LoVo (cell line): ENCODE measurements at regions not wholly inside any gene's neighbourhood (a gene's known extent, or its start where the extent isn't known, plus 50 kb on each side); places are given as distances from the start of the nearest gene placed in this dataset.

Source experiments
- DNase-seq: peaks from one replicate; pipeline ENCODE4 v3.0.0-alpha.2; 2016; ENCODE audit warnings: low spot score

GRCh38 chr15:31473385-31474058 is 146.9 kb downstream of the KLF13 start:
- no peak for DNase-seq

DNA sequence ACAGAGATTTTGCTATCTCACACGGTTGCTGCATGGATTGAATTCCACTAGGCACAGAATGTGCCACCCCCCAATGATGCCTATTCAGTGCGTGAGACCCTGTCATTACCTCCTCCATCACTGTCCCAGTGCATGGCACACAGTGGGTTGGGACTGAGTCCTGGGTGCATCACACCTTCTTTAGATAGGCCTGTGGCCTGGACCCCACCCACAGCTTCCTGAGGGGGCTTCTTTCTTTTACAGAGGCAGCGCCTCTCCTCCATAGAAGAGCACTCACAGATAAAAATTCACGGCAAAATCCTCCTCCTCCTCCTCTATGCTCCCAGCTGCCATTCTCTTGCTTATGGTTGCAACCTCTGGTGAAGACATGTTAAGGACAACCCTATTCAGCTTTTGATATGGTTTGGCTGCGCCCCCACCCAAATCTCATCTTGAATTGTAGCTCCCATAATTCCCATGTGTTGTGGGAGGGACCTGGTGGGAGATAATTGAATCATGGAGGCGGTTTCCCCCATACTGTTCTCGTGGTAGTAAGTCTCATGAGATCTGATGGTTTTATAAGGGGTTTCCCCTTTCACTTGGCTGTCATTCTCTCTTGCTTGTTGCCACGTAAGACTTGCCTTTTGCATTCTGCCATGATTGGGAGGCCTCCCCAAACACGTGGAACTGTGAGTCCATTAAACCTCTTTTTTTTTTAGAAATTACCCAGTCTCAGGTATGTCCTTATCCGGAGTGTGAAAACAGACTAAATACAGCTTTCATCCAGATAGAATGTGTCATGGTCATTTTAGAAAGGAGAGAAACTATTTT is 147.6 kb downstream of the KLF13 start:
- DNase-seq, result no peak

DNA sequence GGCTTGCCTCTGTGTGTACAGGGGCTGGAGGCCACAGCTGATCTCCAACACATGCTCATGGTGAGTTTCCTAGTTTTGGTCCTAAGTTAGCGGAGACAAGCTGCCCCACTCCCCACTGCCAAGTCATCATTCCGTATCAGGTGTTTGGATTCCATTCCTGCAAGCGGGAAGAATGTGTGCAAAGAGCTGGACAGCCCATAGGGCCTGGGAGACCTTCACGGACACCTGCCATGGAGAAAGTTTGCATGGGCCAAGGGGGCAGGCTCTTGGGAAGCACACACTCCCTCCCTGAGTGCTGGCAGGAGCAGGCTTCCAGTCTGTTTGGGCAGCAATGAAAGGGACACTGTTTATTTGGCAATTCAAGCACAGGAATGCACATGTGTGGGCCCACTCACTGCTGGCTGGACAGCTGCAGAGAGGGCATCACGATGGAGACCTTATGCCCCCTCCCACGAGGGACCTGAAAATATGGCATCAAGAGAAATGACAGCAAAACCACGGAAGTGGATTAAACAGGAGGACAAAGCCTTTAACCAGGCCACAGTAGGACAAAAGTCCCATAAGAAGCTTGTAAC is 149.7 kb downstream of the KLF13 start:
- no peak for DNase-seq

DNA sequence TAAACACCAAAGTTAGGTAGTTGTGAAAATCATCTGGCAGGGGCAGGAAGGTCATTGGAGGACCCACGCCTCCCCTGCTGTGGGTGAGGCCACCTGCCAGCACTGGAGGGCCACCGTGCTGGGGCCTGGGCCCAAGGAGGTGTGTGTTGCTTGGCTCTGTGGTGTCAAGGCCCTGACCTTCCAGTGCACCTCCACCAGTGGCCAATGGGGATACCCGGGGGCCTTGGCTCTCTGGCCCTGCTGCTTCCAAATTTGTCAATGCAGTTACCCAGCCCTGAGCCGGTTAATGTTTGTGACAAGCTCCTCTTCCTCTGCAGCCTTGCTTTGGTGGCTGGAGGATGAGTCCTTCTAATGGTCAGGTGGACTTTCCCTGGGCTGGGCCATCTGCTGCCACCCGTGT is 150.2 kb downstream of the KLF13 start:
- DNase-seq, result no peak

DNA sequence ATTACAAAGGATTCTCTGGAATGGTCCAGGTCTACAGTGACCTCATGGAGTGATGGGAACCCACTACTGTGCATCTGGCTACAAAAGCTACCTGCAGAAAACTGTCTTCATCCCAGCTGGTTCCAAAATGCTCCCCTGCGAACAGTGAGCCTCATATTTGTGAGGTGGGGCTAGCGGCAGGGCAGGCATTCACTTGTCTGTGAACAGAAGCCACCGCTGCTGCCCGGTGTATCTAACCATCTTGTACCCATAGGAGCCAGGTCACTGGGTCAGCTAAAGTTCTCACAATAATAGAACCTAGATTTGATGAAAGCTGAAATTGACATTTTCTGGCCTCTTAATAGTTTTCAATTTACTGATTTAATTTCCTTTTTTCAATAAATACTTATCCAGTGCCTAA is 150.7 kb downstream of the KLF13 start:
- DNase-seq, result no peak

- DNase-seq, result no peak
Measured at GRCh38 chr15:31477851-31478701, 151.4 kb downstream of the KLF13 start.

DNA sequence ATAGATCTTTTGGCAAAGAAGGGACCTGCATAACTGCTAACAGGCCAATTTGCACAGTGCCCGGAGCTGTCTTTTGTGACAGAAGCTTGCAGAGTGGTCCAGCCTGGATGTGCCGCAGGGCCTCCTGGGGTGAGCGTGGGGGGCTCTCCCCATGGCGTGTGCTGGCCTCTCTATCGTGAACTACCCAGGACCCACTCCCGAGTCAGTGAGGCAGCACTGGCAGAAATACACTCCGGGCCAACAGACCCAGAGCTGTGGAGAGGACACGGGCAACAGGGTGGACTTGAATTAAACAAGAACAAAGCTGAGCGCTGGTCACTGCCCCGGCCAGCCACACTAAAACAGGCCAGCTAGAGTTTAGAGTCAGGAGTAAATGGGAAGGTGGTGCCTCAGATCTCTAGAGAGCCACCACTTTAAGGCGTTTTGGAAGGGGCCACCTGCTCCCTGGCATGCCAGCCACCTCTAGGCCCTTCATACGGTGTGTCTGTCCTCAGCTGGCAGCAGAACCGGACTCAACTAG is 152.1 kb downstream of the KLF13 start:
- DNase-seq, result no peak

GRCh38 chr15:31480356-31481025 is 153.9 kb downstream of the KLF13 start:
- no peak for DNase-seq

DNA sequence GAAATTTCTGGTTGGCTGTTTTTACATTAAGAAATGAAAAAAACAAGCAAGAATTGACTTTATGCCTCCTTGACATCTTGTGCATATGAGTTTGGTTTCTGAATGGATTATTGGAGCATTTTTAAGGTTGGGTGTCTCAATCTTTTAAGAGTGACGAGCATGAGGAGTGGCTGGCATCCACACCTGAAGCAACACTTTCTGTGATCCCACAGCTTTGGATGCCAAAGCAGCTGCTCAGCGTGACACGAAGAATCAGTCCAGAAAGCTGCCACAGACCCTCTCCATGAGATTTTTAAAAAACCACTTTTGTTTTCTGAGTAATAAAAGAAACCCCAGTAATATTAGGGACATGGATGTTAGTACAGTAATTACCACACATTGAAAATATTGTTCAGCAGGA is 154.5 kb downstream of the KLF13 start:
- DNase-seq, result no peak

- no peak for DNase-seq
Measured at GRCh38 chr15:31482122-31482922, 155.7 kb downstream of the KLF13 start.

- DNase-seq, result no peak
Measured at GRCh38 chr15:31483053-31483985, 156.7 kb downstream of the KLF13 start.

DNA sequence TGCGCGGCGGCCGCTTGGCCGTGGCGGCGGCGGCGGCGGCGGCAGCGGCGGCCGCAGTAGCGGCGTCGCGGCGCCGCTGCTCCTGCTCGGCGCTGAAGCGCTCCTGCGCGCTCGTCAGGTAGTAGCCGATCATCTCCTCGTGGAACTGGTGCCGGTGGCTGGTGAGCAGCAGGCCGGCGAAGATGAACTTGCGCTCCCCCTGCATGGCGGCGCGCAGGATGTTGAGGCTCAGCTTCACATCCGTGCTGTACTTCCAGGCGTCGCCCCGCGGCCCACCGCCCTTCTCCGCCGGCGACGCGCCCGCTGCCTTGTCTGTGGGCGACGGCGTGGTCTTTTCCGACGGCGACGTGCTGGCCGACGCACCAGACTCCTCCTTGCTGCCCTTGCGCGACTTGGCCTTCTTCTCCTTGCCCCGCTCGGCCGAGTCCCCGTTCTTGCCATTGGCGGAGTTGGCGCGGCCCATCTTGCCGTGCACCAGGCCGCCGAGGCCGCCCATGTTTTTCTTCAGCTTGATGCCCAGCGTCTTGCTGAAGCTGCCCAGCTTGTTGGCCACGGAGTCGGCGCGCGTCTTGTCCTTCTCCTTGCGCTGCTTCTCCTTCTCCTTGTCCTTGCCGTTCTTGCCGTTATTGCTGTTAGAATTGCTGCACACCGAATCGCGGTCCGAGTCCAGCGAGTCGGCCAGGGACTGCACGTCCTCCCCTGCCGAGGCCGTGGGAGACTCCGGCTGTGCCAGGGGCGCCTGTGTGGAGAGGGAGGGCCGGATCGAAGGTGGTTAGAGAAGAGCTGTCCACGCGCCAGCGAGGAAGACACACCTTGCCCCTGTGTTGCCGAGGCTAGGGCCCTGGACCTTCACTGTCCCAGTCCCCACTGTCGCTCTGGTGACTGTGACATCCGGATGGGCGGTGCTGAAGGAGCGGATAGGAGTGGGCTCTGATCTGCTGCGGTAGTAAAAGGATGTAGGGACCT is 157.6 kb downstream of the KLF13 start:
- no peak for DNase-seq

DNA sequence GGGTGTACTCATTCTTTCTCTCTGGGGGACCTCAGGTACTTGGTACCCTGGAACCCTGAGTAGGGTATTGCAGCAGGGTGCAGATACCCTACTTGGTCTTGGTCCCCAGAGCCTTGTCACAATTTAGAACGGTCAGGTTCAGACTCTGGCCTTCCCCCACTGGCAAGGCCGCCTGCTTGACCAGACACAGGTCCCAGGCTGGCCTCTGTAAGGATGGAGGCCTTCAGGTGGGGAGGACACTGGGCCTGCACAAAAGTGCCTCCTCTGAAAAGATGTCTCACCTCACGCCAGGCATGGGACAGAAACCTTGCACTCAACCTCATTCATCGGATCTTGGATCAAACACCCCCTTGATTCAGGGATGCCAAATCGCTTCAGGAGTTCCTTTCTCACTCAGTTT is 158.4 kb downstream of the KLF13 start:
- no peak for DNase-seq

DNA sequence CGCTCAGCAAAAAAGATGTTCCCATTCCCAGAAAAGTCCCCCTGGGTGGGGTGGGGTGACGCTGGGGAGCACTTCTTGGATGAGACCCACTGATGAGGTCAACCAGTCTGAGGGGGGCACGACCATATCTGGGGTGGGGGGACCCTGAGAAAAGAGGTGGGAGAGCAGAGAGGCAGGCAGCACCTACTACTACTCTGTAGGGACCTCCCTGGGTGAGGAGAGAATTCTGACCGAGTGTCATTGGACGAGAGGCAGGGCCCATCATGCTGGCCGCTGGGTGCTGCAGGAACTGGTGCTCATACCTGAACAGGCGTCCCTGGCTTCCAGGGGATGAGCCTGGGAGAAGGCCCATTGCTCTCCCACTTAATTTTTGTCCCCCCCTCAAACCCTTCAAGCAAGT is 158.8 kb downstream of the KLF13 start:
- DNase-seq, result no peak

- DNase-seq, result no peak
Measured at GRCh38 chr15:31485911-31486461, 159.4 kb downstream of the KLF13 start.

DNA sequence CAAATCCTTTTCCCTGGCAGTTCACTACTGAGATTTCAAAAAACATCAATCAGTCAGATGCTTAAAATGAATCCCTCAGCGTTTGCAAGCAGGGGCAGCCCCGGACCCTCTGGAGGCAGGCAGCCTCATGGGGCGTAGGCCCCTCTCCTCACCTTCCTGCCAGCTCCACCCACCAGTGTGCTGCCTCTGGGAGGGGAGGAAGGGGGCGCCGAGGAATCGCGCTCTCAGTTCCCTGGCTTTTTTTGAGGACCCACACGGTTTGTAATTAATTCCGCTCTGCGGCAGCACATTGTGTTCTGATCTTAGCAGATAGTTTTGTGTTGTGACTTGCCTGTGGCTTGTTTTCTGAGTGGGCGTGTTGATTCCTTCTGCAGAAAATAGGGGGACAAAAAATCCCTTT is 159.9 kb downstream of the KLF13 start:
- no peak for DNase-seq

- no peak for DNase-seq
Measured at GRCh38 chr15:31486906-31487695, 160.5 kb downstream of the KLF13 start.
